Type B pancreatic cell (in vitro differentiated cells): ENCODE measurements at regions not wholly inside any gene's neighbourhood (a gene's known extent, or its start where the extent isn't known, plus 50 kb on each side); places are given as distances from the start of the nearest gene placed in this dataset.

ENCODE experiments used
- DNase-seq: peaks from one replicate; pipeline ENCODE4 v3.0.0; 2021; ENCODE audit warnings: mixed read lengths; ENCODE audit not compliant: unreplicated experiment; ENCODE audit errors: extremely low spot score
- H3K27ac Mint-ChIP-seq: 2 replicates; pipeline ENCODE4 v1.8.0; 2021; ENCODE audit warnings: mild to moderate bottlenecking, mixed read lengths
- H3K27me3 Mint-ChIP-seq: 2 replicates; pipeline ENCODE4 v1.8.0; 2021; ENCODE audit warnings: mixed read lengths
- H3K36me3 Mint-ChIP-seq: 2 replicates; pipeline ENCODE4 v1.8.0; 2021; ENCODE audit warnings: mixed read lengths
- H3K4me1 Mint-ChIP-seq: one replicate; pipeline ENCODE4 v1.8.0; 2021; ENCODE audit warnings: mixed read lengths; ENCODE audit not compliant: unreplicated experiment
- H3K4me3 Mint-ChIP-seq: 2 replicates; pipeline ENCODE4 v1.8.0; 2021; ENCODE audit warnings: mild to moderate bottlenecking, mixed read lengths
- H3K9me3 Mint-ChIP-seq: 2 replicates; pipeline ENCODE4 v1.8.0; 2021; ENCODE audit warnings: mixed read lengths
- TF ChIP-seq, protein P1 (sequence below): fragments of 200-600 bp; sonication (generic); conservative IDR thresholded peaks from 2 replicates; pipeline ENCODE4 v1.5.0; 2021; ENCODE audit warnings: antibody characterized with exemption, mild to moderate bottlenecking

DNA sequence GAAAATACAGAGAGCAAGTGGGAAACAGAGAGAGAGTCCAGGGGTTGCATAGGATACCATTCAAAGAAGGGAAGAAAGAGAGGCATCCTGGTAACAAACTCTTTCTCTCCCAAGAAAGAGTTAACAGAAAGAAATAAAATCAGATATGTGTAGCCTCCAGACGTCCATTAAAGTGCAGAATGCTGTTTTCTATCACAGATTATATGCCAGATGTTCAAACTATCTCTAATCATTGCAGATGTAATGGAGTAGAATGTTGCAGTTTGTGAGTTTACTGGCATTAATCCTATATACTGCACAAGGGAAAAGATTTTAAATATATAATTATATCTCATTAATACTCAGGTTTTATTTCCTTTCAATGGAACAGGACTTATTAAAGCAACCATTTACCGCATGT is 369.4 kb downstream of the ZNF536 start:
- no peak overlapping the region for H3K4me3 Mint-ChIP-seq
- H3K9me3 Mint-ChIP-seq = no peaks in the 10 kb centered on the region
- no peak for DNase-seq
- H3K36me3 Mint-ChIP-seq = no peaks in the 10 kb centered on the region
- TF ChIP-seq, protein P1, sequence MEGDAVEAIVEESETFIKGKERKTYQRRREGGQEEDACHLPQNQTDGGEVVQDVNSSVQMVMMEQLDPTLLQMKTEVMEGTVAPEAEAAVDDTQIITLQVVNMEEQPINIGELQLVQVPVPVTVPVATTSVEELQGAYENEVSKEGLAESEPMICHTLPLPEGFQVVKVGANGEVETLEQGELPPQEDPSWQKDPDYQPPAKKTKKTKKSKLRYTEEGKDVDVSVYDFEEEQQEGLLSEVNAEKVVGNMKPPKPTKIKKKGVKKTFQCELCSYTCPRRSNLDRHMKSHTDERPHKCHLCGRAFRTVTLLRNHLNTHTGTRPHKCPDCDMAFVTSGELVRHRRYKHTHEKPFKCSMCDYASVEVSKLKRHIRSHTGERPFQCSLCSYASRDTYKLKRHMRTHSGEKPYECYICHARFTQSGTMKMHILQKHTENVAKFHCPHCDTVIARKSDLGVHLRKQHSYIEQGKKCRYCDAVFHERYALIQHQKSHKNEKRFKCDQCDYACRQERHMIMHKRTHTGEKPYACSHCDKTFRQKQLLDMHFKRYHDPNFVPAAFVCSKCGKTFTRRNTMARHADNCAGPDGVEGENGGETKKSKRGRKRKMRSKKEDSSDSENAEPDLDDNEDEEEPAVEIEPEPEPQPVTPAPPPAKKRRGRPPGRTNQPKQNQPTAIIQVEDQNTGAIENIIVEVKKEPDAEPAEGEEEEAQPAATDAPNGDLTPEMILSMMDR = no peak
- H3K27ac Mint-ChIP-seq = no peak overlapping the region
- peaks cover 19% of the 10 kb centered on the region for H3K4me1 Mint-ChIP-seq
- H3K27me3 Mint-ChIP-seq = peaks cover 23% of the 10 kb centered on the region

DNA sequence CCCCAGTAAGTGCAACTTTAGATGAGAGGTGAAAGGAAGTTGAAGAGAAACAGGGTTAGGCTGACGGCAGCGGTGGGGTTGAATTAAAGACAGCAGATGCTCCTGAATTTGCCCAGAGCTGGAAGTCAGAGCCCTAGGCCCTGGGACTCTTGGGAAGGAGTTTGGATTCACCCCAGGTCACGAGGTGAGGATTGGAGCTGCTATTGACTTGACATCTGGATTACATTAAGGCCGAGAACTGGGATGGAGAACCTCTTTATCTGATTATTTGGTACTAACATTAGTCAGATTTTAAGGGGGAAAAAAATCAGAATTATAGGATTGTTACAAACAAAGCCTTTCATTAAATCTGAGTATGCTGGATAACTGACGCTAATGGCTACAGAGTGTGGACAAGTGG is 367.2 kb downstream of the ZNF536 start:
- no peaks in the 10 kb centered on the region for H3K9me3 Mint-ChIP-seq
- TF ChIP-seq, protein P1 = no peak
- H3K27me3 Mint-ChIP-seq = peaks cover 29% of the 10 kb centered on the region
- no peak overlapping the region for H3K27ac Mint-ChIP-seq
- DNase-seq = no peak
- no peaks in the 10 kb centered on the region for H3K36me3 Mint-ChIP-seq
- H3K4me1 Mint-ChIP-seq = peaks cover 27% of the 10 kb centered on the region
- no peak overlapping the region for H3K4me3 Mint-ChIP-seq

DNA sequence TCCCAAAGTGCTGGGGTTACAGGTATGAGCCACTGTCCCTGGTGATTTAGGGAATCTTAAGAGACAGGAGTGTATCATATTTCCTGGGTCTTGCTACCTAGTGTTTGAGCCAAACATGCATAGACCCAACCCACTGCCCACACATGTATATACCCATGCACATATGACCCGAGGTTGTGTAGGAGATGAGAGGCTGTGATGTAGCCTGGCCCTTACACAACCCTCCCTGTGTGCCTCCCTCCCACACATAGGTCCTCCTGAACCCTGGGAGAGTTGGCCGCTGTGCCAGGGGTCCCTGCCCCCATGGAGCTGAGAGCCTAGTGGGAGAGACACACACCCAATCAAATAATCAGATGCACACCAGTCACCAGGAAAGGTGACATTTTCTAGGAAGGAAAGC is 365.9 kb downstream of the ZNF536 start:
- TF ChIP-seq, protein P1 = no peak
- Mint-ChIP-seq H3K9me3 (no peaks in the 10 kb centered on the region), H3K36me3 (no peaks in the 10 kb centered on the region), H3K4me1 (peaks cover 33% of the 10 kb centered on the region), H3K27ac (no peak overlapping the region), H3K4me3 (no peak overlapping the region), H3K27me3 (peaks cover 31% of the 10 kb centered on the region)
- no peak for DNase-seq

DNA sequence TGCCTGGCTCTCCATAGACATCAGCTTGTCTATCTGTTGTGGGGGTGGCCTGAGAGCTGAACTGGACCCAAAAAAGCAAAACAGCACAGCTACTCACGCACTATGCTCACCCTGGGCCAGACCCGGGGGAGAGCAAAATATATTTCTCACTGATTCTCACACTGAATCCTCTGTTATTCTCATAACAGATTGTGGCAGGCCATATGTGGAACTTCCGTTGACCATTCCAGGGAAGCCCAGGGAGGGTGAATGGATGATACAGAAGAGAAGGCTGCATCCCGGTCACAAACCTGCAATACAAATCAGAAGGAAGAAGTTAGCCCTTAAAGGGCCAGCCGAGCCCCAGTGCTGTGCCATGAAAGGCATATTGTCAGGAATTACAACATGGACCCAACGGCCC is 362.5 kb downstream of the ZNF536 start:
- peaks cover 23% of the 10 kb centered on the region for H3K4me1 Mint-ChIP-seq
- no peak overlapping the region for H3K4me3 Mint-ChIP-seq
- no peaks in the 10 kb centered on the region for H3K9me3 Mint-ChIP-seq
- no peak for DNase-seq
- TF ChIP-seq, protein P1 = no peak
- peaks cover 17% of the 10 kb centered on the region for H3K27me3 Mint-ChIP-seq
- H3K27ac Mint-ChIP-seq = no peak overlapping the region
- H3K36me3 Mint-ChIP-seq = no peaks in the 10 kb centered on the region

DNA sequence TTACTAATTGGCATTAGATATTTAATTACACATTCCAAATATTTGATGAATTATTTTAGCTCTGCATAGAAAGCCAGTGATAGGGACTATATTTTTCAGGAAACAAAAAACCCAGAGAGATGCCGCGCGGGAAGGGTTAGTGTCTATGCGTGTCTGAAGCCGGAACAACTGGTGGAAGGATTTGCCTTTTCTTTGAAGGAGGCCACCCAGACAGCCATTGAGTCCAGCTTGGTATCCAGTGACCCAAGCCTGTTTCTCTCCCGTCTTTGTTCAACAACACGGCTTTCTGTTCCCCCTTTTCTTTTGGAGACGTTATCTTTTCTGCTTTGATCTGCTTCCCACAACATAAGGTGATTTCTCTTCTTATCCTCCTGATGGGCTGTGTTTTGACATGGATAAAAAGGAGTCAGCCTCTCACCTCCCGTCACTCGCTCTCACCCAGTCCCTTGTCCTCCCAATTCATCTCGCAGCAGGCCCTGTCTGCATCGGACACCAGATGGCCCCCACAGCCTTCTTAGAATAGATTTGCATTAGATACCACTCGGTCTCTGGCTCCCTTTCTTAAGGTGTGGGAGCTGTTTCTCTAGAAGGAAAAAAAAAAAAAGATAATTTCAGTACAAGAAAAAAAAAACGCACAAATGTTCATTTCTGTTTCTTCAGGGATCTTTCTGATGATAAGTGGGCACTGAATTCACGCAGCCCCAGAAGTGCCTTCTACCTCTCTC is 361.8 kb downstream of the ZNF536 start:
- Mint-ChIP-seq H3K4me3 (no peak overlapping the region), H3K36me3 (no peaks in the 10 kb centered on the region), H3K27ac (peak overlapping the region; percentile 32), H3K4me1 (peaks cover 18% of the 10 kb centered on the region), H3K9me3 (no peaks in the 10 kb centered on the region), H3K27me3 (peaks cover 17% of the 10 kb centered on the region)
- DNase-seq = no peak
- TF ChIP-seq, protein P1 = peak; percentile 54

DNA sequence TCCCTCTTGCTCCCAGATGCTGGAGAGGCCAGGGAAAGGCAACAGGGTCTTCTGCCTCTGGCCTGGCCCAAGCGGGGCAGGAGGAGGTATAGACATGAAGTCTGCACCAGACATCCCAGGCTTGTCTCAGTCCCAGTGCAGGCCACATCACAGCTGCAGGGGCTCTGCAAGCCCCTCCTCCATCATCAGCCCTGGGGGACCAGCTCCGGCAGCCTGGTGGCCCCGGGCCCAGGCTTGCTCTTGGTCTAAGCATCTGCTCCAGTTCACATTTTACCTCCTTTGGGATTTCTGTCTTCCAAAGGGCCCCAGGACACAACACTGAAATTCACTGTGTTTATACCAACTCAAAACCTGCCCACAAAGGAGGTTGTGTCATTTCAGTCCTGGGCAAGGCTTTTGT is 359.4 kb downstream of the ZNF536 start:
- Mint-ChIP-seq H3K9me3 (no peaks in the 10 kb centered on the region), H3K4me1 (peaks cover 14% of the 10 kb centered on the region), H3K27ac (no peak overlapping the region), H3K36me3 (no peaks in the 10 kb centered on the region), H3K4me3 (no peak overlapping the region), H3K27me3 (peaks cover 17% of the 10 kb centered on the region)
- TF ChIP-seq, protein P1 = no peak
- DNase-seq = no peak
